MM.1S (cell line): ENCODE measurements at regions not wholly inside any gene's neighbourhood (a gene's known extent, or its start where the extent isn't known, plus 50 kb on each side); places are given as distances from the start of the nearest gene placed in this dataset.

ENCODE experiments used
- DNase-seq: peaks from one replicate; pipeline ENCODE4 v3.0.0-alpha.2; 2015
- H2AFZ ChIP-seq: fragments of 300-600 bp; sonication (generic); 2 replicates; pipeline ENCODE4 v1.6.0; 2016; ENCODE audit warnings: antibody characterized with exemption, low read length
- H3F3A ChIP-seq: fragments of 300-600 bp; sonication (generic); 2 replicates; pipeline ENCODE4 v1.6.1; 2016; ENCODE audit warnings: mild to moderate bottlenecking, antibody characterized with exemption, low read length, moderate library complexity, mixed read lengths; ENCODE audit not compliant: insufficient read depth
- H3K27ac ChIP-seq: fragments of 300-600 bp; sonication (generic); 2 replicates; pipeline ENCODE4 v1.5.1; 2016; ENCODE audit warnings: mild to moderate bottlenecking, low read length
- H3K27me3 ChIP-seq: fragments of 300-600 bp; sonication (generic); replicated peaks from 2 replicates; pipeline ENCODE4 v1.6.0; 2016; ENCODE audit warnings: low read length; ENCODE audit not compliant: insufficient read depth
- H3K36me3 ChIP-seq: fragments of 300-600 bp; sonication (generic); replicated peaks from 2 replicates; pipeline ENCODE4 v1.6.1; 2016; ENCODE audit warnings: mild to moderate bottlenecking, low read length, mixed read lengths; ENCODE audit not compliant: insufficient read depth
- H3K4me1 ChIP-seq: fragments of 300-600 bp; sonication (generic); 2 replicates; pipeline ENCODE4 v1.6.1; 2016; ENCODE audit warnings: low read length, mixed read lengths
- H3K4me2 ChIP-seq: fragments of 300-600 bp; sonication (generic); 2 replicates; pipeline ENCODE4 v1.6.0; 2016; ENCODE audit warnings: low read depth, low read length
- H3K4me3 ChIP-seq: fragments of 300-600 bp; sonication (generic); 2 replicates; pipeline ENCODE4 v1.5.1; 2016; ENCODE audit warnings: low read length, mixed read lengths
- H3K79me2 ChIP-seq: fragments of 300-600 bp; sonication (generic); 2 replicates; pipeline ENCODE4 v1.6.1; 2016; ENCODE audit warnings: mixed run types, low read length, mixed read lengths
- H3K9ac ChIP-seq: fragments of 300-600 bp; sonication (generic); 2 replicates; pipeline ENCODE4 v1.6.1; 2016; ENCODE audit warnings: low read length, mixed read lengths
- H3K9me2 ChIP-seq: fragments of 300-600 bp; sonication (generic); replicated peaks from 2 replicates; pipeline ENCODE4 v1.6.1; 2016; ENCODE audit warnings: mild to moderate bottlenecking, low read length, mixed read lengths; ENCODE audit not compliant: insufficient read depth
- H3K9me3 ChIP-seq: fragments of 300-600 bp; sonication (generic); replicated peaks from 2 replicates; pipeline ENCODE4 v1.6.1; 2016; ENCODE audit warnings: mild to moderate bottlenecking, low read length, mixed read lengths; ENCODE audit not compliant: insufficient read depth
- H4K20me1 ChIP-seq: fragments of 300-600 bp; sonication (generic); 2 replicates; pipeline ENCODE4 v1.6.1; 2016; ENCODE audit warnings: mild to moderate bottlenecking, low read length, moderate library complexity, mixed read lengths; ENCODE audit not compliant: insufficient read depth
- EZH2 ChIP-seq: fragments of 300-600 bp; sonication (generic); optimal IDR thresholded peaks from 2 replicates; pipeline ENCODE3; 2017; ENCODE audit warnings: low read depth, mild to moderate bottlenecking, antibody characterized with exemption, low read length, mixed read lengths
- EZH2phosphoT487 ChIP-seq: fragments of 300-600 bp; sonication (generic); IDR thresholded peaks from 2 replicates; pipeline ENCODE4 v1.6.1; 2018; ENCODE audit warnings: antibody characterized with exemption, low read length
- TF ChIP-seq, protein P1 (sequence below): fragments of 300-600 bp; sonication (generic); IDR thresholded peaks from 2 replicates; pipeline ENCODE4 v1.5.1; 2016; ENCODE audit warnings: antibody characterized with exemption, low read length, mixed read lengths

DNA sequence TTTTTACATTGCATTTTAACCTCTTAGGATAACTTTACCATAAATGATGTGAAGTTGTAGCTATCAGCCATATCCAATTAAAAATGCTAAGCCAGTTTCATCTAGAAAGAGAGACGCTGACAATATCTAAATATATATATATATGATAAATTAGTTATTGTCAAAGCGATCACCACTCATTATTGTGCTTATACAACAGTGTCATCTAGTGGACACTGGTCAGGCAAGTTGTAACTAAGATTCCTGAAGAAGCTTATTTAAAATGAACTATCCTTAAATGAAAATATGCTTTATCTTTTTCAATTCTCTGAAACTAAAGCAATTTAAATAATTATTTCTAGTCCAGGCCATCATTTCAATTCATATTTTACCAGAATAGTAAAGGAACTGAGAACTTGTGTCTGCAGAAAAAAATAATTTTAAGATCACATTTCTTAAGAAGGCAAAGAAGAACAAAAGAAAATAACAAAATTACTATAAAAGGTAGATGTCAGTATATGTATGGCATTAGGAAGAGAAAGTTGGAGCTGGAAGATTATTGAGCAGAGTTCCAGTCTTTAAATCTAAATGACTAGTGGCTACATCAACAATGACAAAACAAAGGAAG is 193.3 kb upstream of the SNX7 start:
- Histone ChIP-seq H3K27me3 (no peaks in the 10 kb centered on the region), H3F3A (no peaks in the 10 kb centered on the region), H3K9me3 (no peaks in the 10 kb centered on the region), H2AFZ (no peak overlapping the region), H4K20me1 (no peaks in the 10 kb centered on the region), H3K27ac (no peak overlapping the region), H3K4me1 (no peaks in the 10 kb centered on the region), H3K9ac (no peak overlapping the region), H3K36me3 (no peaks in the 10 kb centered on the region), H3K79me2 (no peaks in the 10 kb centered on the region), H3K4me3 (no peak overlapping the region), H3K4me2 (no peak overlapping the region), H3K9me2 (no peaks in the 10 kb centered on the region)
- DNase-seq, result peak; percentile 15
- TF ChIP-seq EZH2 (no peak), EZH2phosphoT487 (no peak)
- TF ChIP-seq, protein P1, sequence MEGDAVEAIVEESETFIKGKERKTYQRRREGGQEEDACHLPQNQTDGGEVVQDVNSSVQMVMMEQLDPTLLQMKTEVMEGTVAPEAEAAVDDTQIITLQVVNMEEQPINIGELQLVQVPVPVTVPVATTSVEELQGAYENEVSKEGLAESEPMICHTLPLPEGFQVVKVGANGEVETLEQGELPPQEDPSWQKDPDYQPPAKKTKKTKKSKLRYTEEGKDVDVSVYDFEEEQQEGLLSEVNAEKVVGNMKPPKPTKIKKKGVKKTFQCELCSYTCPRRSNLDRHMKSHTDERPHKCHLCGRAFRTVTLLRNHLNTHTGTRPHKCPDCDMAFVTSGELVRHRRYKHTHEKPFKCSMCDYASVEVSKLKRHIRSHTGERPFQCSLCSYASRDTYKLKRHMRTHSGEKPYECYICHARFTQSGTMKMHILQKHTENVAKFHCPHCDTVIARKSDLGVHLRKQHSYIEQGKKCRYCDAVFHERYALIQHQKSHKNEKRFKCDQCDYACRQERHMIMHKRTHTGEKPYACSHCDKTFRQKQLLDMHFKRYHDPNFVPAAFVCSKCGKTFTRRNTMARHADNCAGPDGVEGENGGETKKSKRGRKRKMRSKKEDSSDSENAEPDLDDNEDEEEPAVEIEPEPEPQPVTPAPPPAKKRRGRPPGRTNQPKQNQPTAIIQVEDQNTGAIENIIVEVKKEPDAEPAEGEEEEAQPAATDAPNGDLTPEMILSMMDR, result peak; percentile 42

- H3K4me1 ChIP-seq, result no peaks in the 10 kb centered on the region
- H3K4me3 ChIP-seq, result no peak overlapping the region
- no peaks in the 10 kb centered on the region for H3F3A ChIP-seq
- no peak overlapping the region for H3K9ac ChIP-seq
- no peak for DNase-seq
- no peaks in the 10 kb centered on the region for H3K79me2 ChIP-seq
- no peaks in the 10 kb centered on the region for H3K9me3 ChIP-seq
- H3K4me2 ChIP-seq, result no peak overlapping the region
- H3K36me3 ChIP-seq, result no peaks in the 10 kb centered on the region
- H3K9me2 ChIP-seq, result no peaks in the 10 kb centered on the region
- no peaks in the 10 kb centered on the region for H4K20me1 ChIP-seq
- TF ChIP-seq EZH2, result no peak
- TF ChIP-seq EZH2phosphoT487, result no peak
- TF ChIP-seq, protein P1, result no peak
- no peak overlapping the region for H2AFZ ChIP-seq
- H3K27ac ChIP-seq, result no peak overlapping the region
- H3K27me3 ChIP-seq, result no peaks in the 10 kb centered on the region
Measured at GRCh38 chr1:98467586-98467985, 193.9 kb upstream of the SNX7 start.

DNA sequence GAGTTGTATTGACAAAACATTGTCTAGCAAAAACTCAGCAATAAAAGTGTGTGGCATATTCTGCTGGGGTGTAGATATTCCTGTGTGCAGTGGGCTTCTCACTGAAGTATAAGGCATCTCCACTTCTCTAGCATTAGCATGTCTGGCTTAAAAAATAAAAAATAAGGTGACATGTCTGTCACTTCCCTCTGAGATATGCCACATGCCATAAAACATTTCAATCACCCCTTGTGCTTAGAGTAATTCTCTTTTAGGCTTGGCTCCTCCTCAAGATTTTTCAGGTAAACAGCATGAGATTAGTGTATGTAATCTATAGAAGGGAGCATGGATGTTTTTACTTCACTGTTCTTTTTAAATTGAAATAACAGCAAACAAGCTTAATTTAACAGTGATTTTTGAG is 194.4 kb upstream of the SNX7 start:
- no peak for DNase-seq
- Histone ChIP-seq H3K79me2 (no peaks in the 10 kb centered on the region), H2AFZ (no peak overlapping the region), H3K9me2 (no peaks in the 10 kb centered on the region), H3K4me1 (no peaks in the 10 kb centered on the region), H3K27ac (no peak overlapping the region), H3K27me3 (no peaks in the 10 kb centered on the region), H3F3A (no peaks in the 10 kb centered on the region), H3K4me3 (no peak overlapping the region), H3K9ac (no peak overlapping the region), H3K9me3 (no peaks in the 10 kb centered on the region), H3K36me3 (no peaks in the 10 kb centered on the region), H4K20me1 (no peaks in the 10 kb centered on the region), H3K4me2 (no peak overlapping the region)
- TF ChIP-seq, protein P1, result no peak
- TF ChIP-seq EZH2 (no peak), EZH2phosphoT487 (no peak)
